HG03108 (cell line): ENCODE measurements at regions not wholly inside any gene's neighbourhood (a gene's known extent, or its start where the extent isn't known, plus 50 kb on each side); places are given as distances from the start of the nearest gene placed in this dataset.

Experiments used
- ATAC-seq: cut with Tn5 transposase; IDR thresholded peaks from one replicate; pipeline ENCODE4 v1.9.1; 2021; ENCODE audit warnings: moderate library complexity; ENCODE audit not compliant: unreplicated experiment

DNA sequence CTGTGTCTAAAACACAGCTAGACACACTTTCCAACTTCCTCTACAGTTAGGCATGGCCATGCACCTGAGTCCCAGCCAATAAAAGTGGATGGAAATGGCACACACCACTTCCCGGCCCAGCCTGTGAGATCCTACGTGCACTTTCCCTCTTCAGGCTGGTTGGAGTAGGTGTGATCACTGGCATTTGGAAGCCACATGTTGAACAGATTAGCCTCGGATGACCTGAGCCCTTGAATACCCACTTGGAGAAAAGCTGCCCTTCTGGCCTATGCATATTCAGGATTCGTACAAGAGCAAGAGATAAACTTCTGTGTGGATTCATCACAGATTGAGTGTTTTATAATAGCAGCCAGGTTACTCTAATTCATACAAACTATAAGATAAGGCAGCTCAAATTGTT, 359.0 kb upstream of the SLC30A5 start:
- no peak for ATAC-seq

DNA sequence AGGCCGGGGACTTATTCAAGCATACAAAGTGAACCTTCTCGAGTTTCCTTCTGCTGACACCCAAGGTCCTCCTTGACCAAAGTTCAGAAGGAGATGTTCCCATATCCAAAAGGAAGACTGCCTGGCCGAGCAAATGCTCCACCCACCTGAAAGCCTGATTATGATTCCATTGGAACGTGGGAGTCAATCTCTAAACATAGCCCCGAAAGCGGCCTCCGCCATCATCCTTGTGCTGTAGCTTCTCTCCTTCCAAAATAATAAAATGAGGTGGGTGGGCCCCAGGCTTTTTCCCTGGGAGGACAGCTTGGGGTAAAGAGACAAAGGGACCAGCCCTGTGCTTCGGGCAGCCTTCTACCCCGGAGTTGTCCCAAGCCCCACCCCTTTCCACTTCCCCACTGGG, 355.6 kb upstream of the SLC30A5 start:
- no peak for ATAC-seq

DNA sequence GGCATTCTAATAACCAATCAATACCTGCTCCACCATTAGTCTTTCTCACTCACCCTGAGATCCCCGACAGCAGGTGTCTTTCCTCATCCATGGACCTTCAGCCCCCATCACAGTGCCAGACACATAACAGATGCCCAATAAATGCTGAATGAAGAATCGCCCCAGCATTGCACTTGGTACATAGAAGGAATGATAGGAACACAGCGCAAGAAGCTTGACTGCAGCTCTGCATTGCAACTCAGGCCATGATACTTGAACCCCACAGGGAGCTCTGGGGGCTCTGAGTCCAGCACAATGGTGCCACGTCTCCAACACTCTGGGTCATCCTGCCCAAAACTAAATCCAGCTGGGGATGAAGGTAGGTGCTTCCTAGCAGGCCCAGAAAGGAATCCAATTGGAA, 355.0 kb upstream of the SLC30A5 start:
- ATAC-seq, result no peak

DNA sequence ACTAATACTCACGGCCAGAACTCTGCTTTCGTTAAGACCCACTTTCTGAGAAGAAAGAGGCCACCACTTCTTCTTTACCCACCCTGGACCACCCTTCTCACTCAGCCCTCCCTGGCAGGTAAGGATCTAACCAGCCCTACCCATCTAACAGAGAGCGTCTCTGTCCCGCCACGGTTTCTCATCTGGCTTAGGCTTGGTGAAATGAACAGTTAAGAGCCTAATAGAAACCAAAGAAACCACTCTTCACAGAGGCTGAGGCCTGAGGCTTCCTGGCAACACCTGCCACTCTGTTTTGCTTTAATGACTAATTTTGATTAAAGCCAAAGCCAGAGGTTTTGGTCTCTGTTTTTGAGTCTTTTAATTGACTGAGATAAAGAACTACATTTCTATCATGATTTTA, 354.1 kb upstream of the SLC30A5 start:
- peak; percentile 81 for ATAC-seq

DNA sequence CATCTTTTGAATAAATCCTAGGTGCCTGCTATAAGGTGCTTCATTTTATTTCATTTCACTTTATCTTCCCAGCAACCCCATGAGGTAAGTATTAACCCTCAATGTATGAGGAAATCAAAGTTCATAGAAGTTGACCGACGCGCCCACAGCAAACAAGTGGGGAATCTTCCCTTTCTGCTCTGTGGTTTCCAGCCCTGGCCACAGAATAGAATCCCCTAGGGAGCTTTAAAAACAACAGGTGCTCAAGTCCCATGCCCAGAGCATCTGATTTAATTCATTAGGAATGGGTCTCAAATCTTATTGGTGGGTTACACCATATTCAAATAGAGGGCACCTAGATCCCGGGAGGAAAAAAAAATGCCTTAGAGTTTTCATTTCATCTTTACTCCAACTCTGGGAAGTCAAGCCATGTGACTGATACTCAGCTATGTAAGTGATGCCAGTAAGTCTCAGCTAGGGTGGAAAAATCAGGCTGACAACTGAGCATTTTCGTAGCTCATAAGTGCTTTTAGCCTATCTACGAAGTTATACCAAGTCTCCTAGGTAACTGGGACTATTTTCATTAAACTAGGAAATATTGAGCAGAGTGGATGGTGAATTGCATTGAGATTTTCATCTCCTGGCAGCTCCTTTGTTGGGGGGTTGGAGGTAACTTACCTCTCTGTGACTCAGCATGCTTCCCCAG, 353.4 kb upstream of the SLC30A5 start:
- ATAC-seq, result peak; percentile 81

DNA sequence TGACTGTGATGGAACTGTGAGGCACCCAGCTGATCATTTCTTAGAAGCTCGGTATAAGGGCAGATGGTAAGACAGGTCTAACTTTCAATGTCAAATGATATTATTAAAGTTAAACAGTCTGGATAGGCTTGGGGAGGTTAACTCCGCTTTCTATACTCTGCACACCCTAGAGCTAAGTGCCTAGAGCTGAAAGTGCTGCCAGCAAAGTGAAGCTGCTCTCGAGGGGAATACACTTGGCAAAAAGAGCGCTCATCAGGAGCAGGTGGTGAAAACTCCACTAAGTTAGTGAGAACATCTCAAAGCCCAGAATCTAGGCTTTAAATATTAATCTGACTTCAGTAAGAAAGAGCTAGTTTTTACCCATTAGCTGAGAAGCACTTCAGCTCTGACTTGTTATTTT, 349.6 kb upstream of the SLC30A5 start:
- ATAC-seq, result no peak

DNA sequence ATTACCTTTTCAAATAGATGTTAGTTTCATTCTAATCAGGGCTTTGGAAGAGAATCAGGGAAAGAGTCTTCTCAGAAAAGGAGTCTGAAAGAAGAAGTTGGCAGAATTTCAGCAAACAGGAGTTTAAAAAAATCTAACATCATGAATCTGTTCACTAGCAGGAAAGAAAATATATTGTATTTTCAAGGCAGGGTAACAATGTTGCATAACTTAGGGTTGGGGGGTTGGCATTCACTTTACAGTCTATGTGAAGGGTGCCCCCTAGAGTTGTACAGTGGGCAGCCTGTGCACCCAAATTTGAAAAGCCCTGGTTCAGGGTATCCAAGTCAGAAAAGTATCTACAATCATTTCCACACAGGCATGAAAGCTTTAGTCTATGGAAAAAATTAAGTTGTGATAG, 348.4 kb upstream of the SLC30A5 start:
- no peak for ATAC-seq

DNA sequence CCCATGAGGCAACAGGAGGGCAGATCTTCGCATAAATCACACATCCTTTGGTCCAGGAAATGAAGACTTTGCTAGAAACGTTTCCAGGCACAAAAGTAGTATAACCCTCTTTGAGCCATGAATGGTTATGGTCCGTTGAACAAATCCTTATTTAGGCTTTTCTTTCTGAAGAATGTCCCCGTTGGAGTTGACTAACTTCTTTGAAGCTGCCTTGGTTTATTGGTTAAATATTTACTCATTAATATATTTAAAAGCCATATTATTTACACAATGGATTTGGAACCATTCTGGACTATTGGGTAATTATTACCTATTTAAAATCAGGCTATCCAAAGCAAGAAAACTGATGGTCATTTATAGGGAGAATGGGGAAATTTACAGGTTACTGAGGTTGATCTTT, 347.6 kb upstream of the SLC30A5 start:
- ATAC-seq, result no peak

DNA sequence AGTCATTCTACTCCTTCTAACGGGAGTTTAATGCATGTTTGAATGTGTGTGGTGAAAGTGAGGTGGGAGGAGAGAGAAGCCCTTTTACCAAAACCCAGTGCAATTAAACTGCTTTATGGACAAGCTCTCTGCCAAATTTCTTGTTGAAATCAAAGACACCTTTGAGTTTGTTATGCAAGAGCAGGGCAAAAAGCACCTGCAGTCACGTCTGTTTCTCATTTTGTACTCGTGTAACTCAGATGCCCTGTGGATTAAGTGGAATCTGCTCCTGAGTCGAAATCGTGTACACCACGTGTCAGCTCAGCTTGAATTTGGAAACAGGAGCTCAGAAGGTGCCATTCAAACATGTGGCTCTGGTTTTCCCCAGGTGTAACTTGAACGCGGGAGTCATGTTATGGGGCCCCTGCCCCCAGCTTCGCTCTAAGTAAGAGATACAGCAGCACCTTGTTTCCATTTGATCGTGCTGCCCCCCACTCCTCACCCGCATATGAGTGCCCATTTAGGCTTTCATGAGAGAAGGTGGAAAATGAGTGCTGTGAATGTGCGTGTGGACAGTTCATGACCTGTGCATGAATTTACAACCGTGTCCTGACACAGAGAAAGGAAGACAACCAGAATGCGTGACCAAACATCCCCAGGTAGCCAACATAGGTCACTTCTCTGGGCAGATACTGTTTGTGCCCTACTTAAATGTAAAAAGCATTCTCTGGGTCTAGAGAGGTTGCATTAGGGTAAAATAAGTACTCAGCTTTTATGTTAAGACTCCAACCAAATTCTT, 347.0 kb upstream of the SLC30A5 start:
- no peak for ATAC-seq

DNA sequence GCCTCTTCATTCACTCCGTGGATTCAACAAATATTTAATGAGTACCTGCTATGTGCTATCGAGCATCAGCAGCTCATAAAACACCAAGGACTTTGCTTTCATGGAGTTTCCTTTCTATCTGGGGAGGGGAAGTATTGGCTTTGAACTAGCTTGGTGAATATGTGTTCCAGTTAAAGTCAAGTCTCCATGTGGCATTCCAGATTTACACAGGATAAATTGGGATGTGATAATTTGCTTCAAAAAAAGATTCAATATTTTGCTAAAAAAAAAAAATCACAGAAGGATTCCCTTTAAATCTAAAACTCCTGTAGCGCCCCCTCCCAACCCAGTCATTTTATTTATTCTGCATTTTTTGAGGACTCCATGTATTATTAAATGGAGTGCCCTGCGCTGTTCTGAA, 346.3 kb upstream of the SLC30A5 start:
- ATAC-seq, result no peak

DNA sequence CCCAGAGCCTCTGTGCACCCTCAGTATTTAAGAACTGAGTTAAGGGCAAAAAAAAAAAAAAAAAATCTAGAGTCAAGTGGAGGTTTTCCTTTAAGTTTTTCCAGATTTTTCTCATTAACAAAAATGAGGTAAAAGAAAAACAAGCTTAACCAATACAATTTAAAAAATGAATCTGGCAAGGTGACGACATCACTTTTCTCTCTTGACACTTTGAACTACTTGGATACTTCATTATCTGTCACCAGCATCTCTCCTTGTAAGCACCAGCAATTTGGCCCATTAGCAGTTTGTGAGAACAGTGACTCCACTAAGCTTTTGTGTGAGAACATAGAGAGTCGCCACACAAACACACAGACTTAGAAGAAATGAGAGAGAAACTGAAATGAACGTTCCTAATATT, 345.7 kb upstream of the SLC30A5 start:
- ATAC-seq, result no peak

DNA sequence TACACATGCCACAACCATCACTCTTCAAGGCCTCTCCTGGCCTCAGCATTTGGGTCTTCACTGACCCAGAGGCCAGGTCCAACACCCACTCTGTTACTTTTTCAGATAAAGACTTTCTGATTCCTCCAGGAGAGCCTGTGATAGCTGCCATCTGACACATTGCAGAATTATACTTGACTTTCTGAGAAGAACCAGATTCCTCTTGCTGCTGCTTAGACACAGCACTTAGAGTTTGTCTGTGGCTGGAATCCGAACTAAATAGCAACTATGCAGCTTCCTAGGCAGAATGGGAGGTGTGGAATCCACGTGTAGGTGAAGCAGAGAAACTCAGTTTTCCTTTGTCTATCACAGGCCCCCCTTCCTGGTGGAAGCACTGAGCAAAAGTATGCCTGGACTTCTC, 344.7 kb upstream of the SLC30A5 start:
- no peak for ATAC-seq

DNA sequence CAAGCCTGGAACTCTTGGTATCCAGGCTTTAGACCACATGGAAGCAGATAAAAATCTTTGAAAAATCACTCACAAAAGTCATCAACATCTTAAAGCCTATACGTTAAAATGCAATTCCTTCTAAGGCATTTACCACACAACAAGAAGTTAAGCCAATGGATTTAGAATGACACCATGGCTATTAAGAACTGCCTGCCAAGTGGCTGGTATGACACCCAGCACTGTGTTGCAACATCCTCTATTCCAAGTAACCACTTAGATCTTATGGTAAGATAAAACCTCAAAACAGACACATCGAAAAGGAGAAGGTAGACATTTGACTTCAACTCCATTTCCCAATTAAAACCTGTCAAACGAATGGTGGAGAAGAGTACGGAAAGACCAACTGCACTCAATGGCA, 344.2 kb upstream of the SLC30A5 start:
- no peak for ATAC-seq

DNA sequence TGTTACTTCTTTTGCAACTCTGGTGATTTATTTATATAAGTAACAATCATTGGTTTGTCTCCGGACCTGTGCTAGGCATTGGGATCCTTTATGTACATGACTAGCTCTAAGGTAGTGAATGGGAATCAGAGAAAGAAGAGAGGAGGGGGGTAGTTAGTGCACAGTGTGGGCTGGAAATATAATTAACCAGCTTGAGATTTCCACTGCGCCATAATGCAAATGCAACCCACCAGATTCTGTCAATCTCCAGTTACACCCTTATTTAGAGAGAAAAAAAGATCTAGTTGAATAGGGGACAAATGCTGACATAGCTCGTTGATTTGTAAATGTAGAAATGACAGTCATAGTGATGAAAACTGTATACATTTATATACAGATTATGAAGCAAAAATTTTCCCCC, 342.2 kb upstream of the SLC30A5 start:
- ATAC-seq, result no peak

DNA sequence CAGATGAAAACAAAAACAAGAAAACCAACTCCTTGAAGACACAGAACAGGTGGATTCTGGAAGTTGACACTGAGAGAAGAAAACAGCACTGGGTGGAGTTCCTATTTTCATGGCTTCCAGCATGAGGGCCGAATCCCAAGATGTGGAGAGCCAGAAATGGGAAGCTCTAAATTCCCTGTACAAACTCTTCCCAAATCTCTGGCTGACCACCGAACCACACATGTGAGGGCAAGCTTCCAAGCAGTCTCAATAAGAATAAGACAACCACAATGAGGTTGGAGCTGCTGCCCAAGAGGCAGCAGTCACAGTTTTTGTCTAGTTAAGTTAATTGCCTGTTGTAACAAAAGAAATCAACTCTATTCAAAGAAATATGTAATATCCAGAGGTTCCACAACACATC, 339.3 kb upstream of the SLC30A5 start:
- no peak for ATAC-seq

DNA sequence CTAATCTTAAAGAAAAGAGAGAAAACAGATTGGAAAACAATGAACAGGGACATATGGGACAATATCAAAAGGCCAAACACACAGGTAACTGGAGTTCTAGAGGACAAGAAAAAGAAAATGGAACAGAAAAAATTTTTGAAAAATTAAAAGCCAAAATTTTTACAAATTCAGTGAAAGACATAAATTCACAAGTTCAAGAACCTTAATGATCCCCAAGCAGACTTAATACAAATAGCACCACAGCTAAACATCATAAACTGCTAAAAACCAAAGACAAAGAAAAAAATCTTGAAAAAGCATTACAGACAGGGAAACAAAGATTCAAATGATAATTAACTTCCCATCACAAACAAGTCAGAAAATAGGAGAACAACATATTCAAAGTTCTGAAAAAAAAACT, 338.5 kb upstream of the SLC30A5 start:
- ATAC-seq, result no peak

DNA sequence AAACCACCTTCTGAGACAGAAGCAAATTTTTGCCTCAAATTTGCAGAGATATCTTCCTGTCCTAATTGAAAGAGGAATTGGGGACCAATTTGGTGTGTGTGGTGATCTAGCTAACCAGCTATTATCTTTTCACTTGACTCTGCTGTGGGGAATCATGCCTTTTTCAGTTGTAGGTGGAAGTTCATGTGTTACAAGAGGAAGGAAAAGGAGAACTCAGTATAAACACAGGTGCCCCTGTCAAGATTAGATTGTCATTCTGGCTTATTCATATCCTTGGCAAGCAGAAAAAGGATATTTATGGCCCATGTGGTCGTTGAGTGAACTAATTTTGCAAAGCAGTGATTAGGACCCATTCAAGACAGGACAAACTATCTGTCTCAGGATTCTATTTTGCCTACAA, 336.8 kb upstream of the SLC30A5 start:
- no peak for ATAC-seq

DNA sequence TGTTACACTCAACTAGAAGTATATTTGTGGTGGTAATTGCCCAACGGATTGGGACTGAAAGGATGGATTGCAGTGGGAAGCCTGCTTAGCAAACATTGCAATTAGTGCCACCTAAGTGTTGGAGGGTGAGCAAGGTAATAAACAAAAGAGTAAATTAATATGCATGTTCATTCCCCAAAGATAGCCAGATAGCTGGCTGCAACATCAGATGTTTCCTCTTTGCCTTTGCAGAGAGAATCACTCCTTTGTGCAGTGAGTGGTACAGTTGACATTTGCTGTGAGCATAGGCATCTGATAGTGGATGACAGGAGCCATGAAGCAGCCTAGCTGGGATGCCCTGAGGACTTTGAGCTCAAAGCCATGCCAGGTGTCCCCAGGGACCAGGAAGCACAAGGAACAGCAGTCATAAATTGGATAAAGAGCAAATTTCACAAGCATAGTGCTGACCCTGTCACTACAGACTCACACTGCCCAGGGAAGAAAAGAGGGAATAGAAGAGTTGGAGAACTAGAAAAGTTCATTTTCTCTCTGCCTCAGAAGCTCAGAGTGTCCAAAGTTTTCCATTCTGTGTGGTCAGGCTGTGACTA, 336.1 kb upstream of the SLC30A5 start:
- no peak for ATAC-seq

DNA sequence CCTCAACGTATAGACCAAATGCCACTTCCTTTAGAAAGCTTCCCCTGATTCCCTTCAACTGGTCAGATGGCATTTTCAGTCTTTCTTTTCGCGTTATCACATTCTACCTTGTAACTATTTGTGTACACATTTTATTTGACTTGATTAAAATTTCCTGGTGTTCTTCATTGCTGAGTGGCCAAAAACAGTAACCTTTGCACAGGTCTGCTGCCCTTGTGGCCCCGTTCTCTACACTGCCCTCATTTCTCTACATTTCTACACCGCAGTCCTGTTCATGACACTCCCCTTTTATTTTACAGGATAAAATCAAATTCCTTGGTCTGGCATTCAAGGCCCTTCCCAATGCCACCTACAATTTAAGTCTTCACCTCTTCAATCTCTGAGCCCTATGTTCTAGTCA, 334.2 kb upstream of the SLC30A5 start:
- no peak for ATAC-seq

DNA sequence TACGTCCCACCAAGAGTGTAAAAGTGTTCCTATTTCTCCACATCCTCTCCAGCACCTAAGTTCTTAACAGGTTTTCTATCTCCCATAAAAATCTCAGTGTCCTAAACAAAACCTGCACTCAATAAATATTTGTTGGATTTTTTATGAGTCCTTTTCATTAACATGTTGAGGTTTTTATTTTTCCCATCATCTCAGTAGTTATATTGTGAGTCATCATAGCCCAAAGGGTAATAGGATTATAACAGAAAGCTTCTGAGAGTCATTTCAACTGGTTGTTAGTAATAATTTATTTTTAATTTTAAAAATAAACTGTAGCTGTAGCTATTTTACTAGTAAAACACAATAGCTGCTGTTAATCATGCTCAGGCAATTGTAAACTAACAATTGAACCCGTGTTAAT, 331.6 kb upstream of the SLC30A5 start:
- ATAC-seq, result no peak

DNA sequence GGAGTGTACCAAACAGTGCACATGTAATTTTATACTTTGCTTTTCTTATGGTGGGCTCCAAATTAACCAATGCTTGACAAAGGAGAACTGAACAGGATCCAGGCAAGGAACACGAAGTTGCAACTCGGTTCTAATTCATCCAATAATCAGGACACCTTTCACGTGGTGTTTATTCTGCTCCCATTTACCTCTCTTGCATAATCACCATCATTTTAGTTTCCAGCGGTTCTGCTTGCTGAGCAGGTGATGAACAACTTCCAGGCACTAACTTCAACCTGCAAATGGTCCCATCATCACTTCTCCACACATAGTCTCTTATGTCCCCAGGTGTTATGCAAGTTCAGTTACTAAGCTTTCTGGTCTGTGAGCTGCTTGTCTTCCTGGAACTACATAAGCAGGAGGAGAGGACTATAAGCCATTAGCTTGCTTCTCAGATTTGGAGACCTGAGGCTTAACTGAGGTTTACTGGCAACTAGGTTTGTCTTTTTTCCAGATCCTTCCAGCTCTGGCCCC, 326.8 kb upstream of the SLC30A5 start:
- ATAC-seq, result no peak

DNA sequence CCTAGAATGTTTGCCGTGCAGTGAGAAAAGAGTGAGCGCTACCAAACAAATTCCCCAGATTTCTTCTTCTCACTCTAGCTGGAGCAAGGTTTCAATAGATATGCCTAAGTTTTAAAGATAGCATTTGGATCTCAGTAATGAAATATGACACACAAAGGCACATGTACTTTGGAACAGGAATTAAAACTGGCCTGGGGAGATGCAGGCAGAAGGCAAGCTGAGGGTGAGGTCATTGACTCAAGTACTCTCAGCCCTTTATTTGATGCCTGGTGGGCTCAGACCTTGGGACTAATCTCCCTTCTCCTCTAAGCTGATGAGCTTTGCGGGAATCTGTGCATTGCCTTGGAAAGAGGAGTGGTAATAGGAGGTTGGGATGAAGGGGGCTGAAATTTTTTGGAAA, 323.3 kb upstream of the SLC30A5 start:
- no peak for ATAC-seq
